Esophagus muscularis mucosa (tissue), 4 donors: ENCODE measurements at regions not wholly inside any gene's neighbourhood (a gene's known extent, or its start where the extent isn't known, plus 50 kb on each side); places are given as distances from the start of the nearest gene placed in this dataset.

Experiments
- DNase-seq: peaks from one replicate; pipeline ENCODE4 v3.0.0-alpha.2; 2017; ENCODE audit errors: extremely low spot score
- H3K27ac ChIP-seq, 4 donors: fragments of 200-600 bp; sonication (generic); replicated peaks in 1 of 4; 1 replicate in 3 of 4; 2 replicates in 1 of 4; pipeline ENCODE4 v1.5.1; 2016 to 2019; ENCODE audit warnings: mild to moderate bottlenecking in 1 of 4
- H3K27me3 ChIP-seq, 4 donors: fragments of 200-600 bp; sonication (generic); one replicate each; pipeline versions ENCODE4 v1.5.1 to v1.6.0; 2016 to 2019
- H3K36me3 ChIP-seq, 4 donors: fragments of 200-600 bp; sonication (generic); one replicate each; pipeline ENCODE4 v1.5.1; 2016 to 2019
- H3K4me1 ChIP-seq, 4 donors: fragments of 200-600 bp; sonication (generic); one replicate each; pipeline ENCODE4 v1.5.1; 2016 to 2019
- H3K4me3 ChIP-seq, 4 donors: fragments of 200-600 bp; sonication (generic); 1 replicate in 2 of 4; 2 replicates in 2 of 4; pipeline ENCODE4 v1.5.1; 2016 to 2019; ENCODE audit warnings: mild to moderate bottlenecking in 4 of 4, moderate library complexity in 1 of 4
- H3K9me3 ChIP-seq, 4 donors: fragments of 200-600 bp; sonication (generic); 1 replicate in 3 of 4; 2 replicates in 1 of 4; pipeline ENCODE4 v1.5.1; 2016 to 2019
- EP300 ChIP-seq: sonication (generic); formaldehyde crosslinking; IDR thresholded peaks from one replicate; pipeline ENCODE4 v1.6.1; 2017; ENCODE audit warnings: antibody characterized with exemption
- POLR2A ChIP-seq: fragments of 450-650 bp; IDR thresholded peaks from one replicate; pipeline ENCODE4 v1.6.1; 2017; ENCODE audit warnings: antibody characterized with exemption, moderate library complexity, mild to moderate bottlenecking, low read depth
- POLR2AphosphoS5 ChIP-seq, 2 donors: sonication (generic); formaldehyde crosslinking; IDR thresholded peaks; one replicate each; pipeline ENCODE4 v1.6.1; 2017; ENCODE audit warnings: antibody characterized with exemption in 2 of 2
- whole genome bisulfite sequencing: methylation state at CpG from one replicate; pipeline ENCODE4 v1.1.5; 2018; 5-methylcytosine and 5-hydroxymethylcytosine counted together
- intact Hi-C: fragments of 100-400 bp; cut with DNase I; formaldehyde crosslinking; loops from one replicate; pipeline ENCODE4 v1.15.1; 2023
- TF ChIP-seq, protein P1 (sequence below), 3 experiments: fragments of 200-600 bp in 2 of 3; fragments of 450-650 bp in 1 of 3; sonication (generic) in 2 of 3; IDR thresholded peaks; one replicate each; pipeline ENCODE4 v1.5.1; 2017 to 2019; ENCODE audit warnings: antibody characterized with exemption in 3 of 3, mild to moderate bottlenecking in 2 of 3, moderate library complexity in 1 of 3

DNA sequence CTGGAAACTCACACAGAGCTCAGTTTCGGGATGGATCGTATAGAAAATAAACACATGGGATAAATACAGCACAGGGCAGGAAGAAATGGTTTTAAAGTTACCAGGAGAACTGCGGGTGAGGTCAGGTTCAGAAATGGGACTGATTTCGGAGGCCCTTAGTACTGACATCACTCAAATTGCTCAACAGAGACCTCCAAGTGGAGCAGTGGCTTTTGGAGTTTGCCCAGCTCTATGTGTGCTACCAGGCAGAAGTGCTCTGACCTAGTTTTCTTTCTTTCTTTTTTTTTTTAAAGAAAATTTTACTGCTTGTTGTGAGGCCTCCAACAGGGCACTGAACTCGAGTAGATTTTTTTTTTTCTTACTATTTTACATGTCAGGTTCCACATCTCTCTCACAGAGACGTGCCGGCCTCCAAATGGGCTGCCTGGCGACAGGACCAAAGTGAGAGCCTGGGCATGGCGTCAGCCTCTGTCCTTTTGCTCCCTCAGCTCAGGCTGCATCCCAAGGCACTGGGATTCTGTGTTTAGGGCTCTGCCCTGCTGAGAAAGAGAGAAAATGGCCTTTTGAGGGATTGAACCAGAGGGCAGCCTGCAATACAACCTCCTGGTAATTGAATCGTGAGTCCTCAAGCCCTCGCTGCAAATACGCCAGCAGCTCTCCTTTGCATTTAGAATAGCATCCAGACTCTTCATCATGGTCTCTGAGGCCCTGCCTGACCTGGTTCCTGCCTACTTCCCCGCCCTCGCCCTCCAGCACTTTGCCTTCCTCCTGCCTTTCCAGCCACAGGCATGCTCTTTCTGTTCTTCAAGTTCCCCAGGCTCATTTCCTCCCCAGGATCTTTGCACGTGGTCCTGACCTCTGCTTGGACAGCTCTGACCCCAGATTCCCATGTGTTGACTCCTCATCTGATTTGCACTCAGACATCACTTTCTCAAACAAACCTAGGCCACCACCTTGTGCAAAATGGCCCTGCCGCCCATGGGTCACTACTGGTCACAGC is 173.5 kb downstream of the FGF1 start:
- WGBS = 86% methylated on average over 16 of the region's 16 CpGs
- no peak for DNase-seq
- Histone ChIP-seq H3K4me1 (peaks cover 0 to 32% (median 17%) of the 10 kb centered on the region in 4 donors), H3K27ac (no peak overlapping the region), H3K4me3 (no peak overlapping the region), H3K36me3 (no peaks in the 10 kb centered on the region), H3K27me3 (no peaks in the 10 kb centered on the region), H3K9me3 (peaks cover 0 to 7% (median 5%) of the 10 kb centered on the region in 4 donors)
- TF ChIP-seq POLR2A (no peak), EP300 (no peak), POLR2AphosphoS5 (IDR thresholded peaks at IDR 0.05) (no peak)
- TF ChIP-seq, protein P1, sequence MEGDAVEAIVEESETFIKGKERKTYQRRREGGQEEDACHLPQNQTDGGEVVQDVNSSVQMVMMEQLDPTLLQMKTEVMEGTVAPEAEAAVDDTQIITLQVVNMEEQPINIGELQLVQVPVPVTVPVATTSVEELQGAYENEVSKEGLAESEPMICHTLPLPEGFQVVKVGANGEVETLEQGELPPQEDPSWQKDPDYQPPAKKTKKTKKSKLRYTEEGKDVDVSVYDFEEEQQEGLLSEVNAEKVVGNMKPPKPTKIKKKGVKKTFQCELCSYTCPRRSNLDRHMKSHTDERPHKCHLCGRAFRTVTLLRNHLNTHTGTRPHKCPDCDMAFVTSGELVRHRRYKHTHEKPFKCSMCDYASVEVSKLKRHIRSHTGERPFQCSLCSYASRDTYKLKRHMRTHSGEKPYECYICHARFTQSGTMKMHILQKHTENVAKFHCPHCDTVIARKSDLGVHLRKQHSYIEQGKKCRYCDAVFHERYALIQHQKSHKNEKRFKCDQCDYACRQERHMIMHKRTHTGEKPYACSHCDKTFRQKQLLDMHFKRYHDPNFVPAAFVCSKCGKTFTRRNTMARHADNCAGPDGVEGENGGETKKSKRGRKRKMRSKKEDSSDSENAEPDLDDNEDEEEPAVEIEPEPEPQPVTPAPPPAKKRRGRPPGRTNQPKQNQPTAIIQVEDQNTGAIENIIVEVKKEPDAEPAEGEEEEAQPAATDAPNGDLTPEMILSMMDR (IDR thresholded peaks at IDR 0.05) = no peak
- intact Hi-C loops = no loop called here

DNA sequence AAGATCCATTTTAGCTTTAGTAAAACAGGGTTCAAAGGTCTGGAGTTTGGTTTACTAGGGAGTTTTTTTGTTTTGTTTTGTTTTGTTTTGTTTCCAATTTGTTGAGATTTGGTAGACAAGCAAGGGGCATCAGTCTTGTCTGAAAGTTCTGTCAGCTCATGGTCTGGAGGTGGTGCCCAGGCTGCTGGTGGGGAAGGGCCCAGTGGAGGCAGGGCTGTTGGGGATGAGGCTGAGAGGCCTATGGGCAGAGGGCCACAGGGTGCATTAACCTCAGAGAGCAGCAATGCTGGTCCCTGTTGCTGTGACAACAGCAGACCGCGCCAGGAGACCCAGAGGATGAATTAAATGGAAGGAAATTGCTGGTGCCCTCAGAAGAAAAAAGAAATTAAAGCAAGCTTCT is 174.5 kb downstream of the FGF1 start:
- Histone ChIP-seq H3K27ac (no peak overlapping the region), H3K4me1 (peaks cover 0 to 33% (median 17%) of the 10 kb centered on the region in 4 donors), H3K9me3 (peaks cover 0 to under 1% (median 0%) of the 10 kb centered on the region in 4 donors), H3K36me3 (no peaks in the 10 kb centered on the region), H3K27me3 (no peaks in the 10 kb centered on the region), H3K4me3 (no peak overlapping the region)
- 100% methylated on average over 2 of the region's 2 CpGs for WGBS
- no peak for TF ChIP-seq EP300
- no peak for TF ChIP-seq POLR2AphosphoS5 (IDR thresholded peaks at IDR 0.05)
- TF ChIP-seq, protein P1 (IDR thresholded peaks at IDR 0.05) = no peak
- TF ChIP-seq POLR2A = no peak
- DNase-seq = no peak
- intact Hi-C loops = no loop called here

DNA sequence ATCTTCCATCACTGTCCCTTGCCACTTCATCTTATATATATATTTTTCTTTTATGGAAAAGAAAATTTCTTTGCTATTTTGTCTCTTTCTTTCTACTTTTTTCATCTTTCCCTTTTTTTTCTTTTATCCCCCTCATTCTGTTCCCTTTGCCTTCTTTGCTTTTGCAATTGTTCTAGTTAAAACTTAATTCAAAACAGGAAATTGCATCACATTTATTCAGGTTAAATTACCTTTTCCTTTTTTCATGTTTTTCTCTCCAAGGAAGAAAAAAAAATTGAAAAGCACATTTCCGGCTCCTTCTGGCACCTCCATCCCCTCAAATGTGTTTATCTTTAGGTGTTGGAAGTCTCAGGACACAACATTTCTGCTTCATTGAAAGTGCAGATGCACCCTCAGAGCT is 176.9 kb downstream of the FGF1 start:
- intact Hi-C loops = no loop called here
- Histone ChIP-seq H3K27me3 (no peaks in the 10 kb centered on the region), H3K4me1 (peaks cover 0 to 33% (median 17%) of the 10 kb centered on the region in 4 donors), H3K4me3 (no peak overlapping the region), H3K27ac (peak overlapping the region in 1 of 4 donors; percentile 52), H3K36me3 (no peaks in the 10 kb centered on the region), H3K9me3 (no peaks in the 10 kb centered on the region)
- 71% methylated on average over 1 of the region's 1 CpG for WGBS
- DNase-seq = no peak
- TF ChIP-seq POLR2AphosphoS5 (IDR thresholded peaks at IDR 0.05) (no peak), POLR2A (no peak), EP300 (no peak)
- TF ChIP-seq, protein P1 (IDR thresholded peaks at IDR 0.05) = no peak

DNA sequence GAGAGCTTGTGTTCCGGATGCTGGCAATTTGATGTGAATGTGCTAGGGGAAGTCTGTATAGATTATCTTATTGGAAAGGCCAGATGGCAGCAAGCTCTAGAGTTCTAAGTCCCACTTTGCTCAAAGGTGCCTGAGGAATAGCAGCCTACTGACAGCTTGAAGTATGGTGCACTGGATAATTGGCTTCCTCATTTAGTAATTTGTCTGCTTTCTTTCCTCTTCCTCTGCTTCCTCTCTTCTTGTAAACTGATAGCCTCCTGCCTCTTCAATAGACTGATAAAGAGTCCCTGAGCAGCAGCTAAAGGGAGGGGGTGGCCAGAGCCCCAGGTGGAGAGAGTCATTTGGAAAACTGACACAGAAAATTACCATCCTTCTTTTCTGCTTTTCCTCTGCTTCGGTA is 177.3 kb downstream of the FGF1 start:
- WGBS = 82% methylated on average over 2 of the region's 2 CpGs
- Histone ChIP-seq H3K36me3 (no peaks in the 10 kb centered on the region), H3K4me3 (no peak overlapping the region), H3K27me3 (no peaks in the 10 kb centered on the region), H3K4me1 (peaks cover 0 to 33% (median 17%) of the 10 kb centered on the region in 4 donors), H3K9me3 (no peaks in the 10 kb centered on the region), H3K27ac (peak overlapping the region in 3 of 4 donors; percentile 36 to 52 (median 51))
- DNase-seq = no peak
- TF ChIP-seq EP300 (no peak), POLR2A (no peak), POLR2AphosphoS5 (IDR thresholded peaks at IDR 0.05) (no peak)
- TF ChIP-seq, protein P1 (IDR thresholded peaks at IDR 0.05) = no peak
- intact Hi-C loops = no loop called here
